ENCODE measurements at regions not wholly inside any gene's neighbourhood (a gene's known extent, or its start where the extent isn't known, plus 50 kb on each side); places are given as distances from the start of the nearest gene placed in this dataset.

GRCh38 chr16:52948946-52949345 lies 103.8 kb downstream of the CHD9NB start:
- intact Hi-C loops (cut with DNase I; ENCODE audit: low total_unique reads) (no loop called here), in situ Hi-C loops (cut with MboI; ENCODE audit: low sequenced_read_pairs in 4 of 4) (no loop called here)
- Histone ChIP-seq H3K36me3 (no peaks in the 10 kb centered on the region), H3K4me1 (no peaks in the 10 kb centered on the region), H3K27ac (no peak overlapping the region), H3K9me3 (no peaks in the 10 kb centered on the region), H3K4me3 (no peak overlapping the region), H3K27me3 (no peaks in the 10 kb centered on the region)
- TF ChIP-seq POLR2A (IDR thresholded peaks at IDR 0.05): no peak
- TF ChIP-seq CTCF (IDR thresholded peaks at IDR 0.05 in 4 of 5, conservative IDR thresholded peaks at IDR 0.05 in 1 of 5): no peak
- ATAC-seq (no peak), DNase-seq (no peak)

GRCh38 chr16:52932321-52932720 lies 120.4 kb downstream of the CHD9NB start:
- intact Hi-C loops (cut with DNase I; ENCODE audit: low total_unique reads): no loop called here
- H3K27me3 ChIP-seq: no peaks in the 10 kb centered on the region
- DNase-seq (no peak), ATAC-seq (no peak)
- H3K27ac ChIP-seq: no peak overlapping the region
- no peak for TF ChIP-seq POLR2A (IDR thresholded peaks at IDR 0.05)
- TF ChIP-seq CTCF (IDR thresholded peaks at IDR 0.05 in 4 of 5, conservative IDR thresholded peaks at IDR 0.05 in 1 of 5): no peak
- no peak overlapping the region for H3K4me3 ChIP-seq
- no peaks in the 10 kb centered on the region for H3K4me1 ChIP-seq
- H3K9me3 ChIP-seq: no peaks in the 10 kb centered on the region
- H3K36me3 ChIP-seq: no peaks in the 10 kb centered on the region
- in situ Hi-C loops (cut with MboI; ENCODE audit: low sequenced_read_pairs in 4 of 4): no loop called here

- Histone ChIP-seq H3K9me3 (no peaks in the 10 kb centered on the region), H3K4me1 (no peaks in the 10 kb centered on the region), H3K36me3 (no peaks in the 10 kb centered on the region), H3K27ac (no peak overlapping the region), H3K4me3 (no peak overlapping the region), H3K27me3 (no peaks in the 10 kb centered on the region)
- DNase-seq: no peak
- intact Hi-C loops (cut with DNase I; ENCODE audit: low total_unique reads): no loop called here
- no peak for ATAC-seq
- TF ChIP-seq CTCF (IDR thresholded peaks at IDR 0.05 in 4 of 5, conservative IDR thresholded peaks at IDR 0.05 in 1 of 5): no peak
- no peak for TF ChIP-seq POLR2A (IDR thresholded peaks at IDR 0.05)
- in situ Hi-C loops (cut with MboI; ENCODE audit: low sequenced_read_pairs in 4 of 4): no loop called here
These were observed 123.0 kb downstream of the CHD9NB start for GRCh38 chr16:52929478-52930400.

GRCh38 chr16:52928955-52929354 lies 123.7 kb downstream of the CHD9NB start:
- Histone ChIP-seq H3K4me3 (no peak overlapping the region), H3K9me3 (no peaks in the 10 kb centered on the region), H3K36me3 (no peaks in the 10 kb centered on the region), H3K27ac (no peak overlapping the region), H3K27me3 (no peaks in the 10 kb centered on the region), H3K4me1 (no peaks in the 10 kb centered on the region)
- TF ChIP-seq POLR2A (IDR thresholded peaks at IDR 0.05) (no peak), CTCF (IDR thresholded peaks at IDR 0.05 in 4 of 5, conservative IDR thresholded peaks at IDR 0.05 in 1 of 5) (no peak)
- no peak for ATAC-seq
- intact Hi-C loops (cut with DNase I; ENCODE audit: low total_unique reads) (no loop called here), in situ Hi-C loops (cut with MboI; ENCODE audit: low sequenced_read_pairs in 4 of 4) (no loop called here)
- no peak for DNase-seq
